HG03108 (cell line): ENCODE measurements at regions not wholly inside any gene's neighbourhood (a gene's known extent, or its start where the extent isn't known, plus 50 kb on each side); places are given as distances from the start of the nearest gene placed in this dataset.
"Not testable (repeated sequence)": the region's sequence is repeated elsewhere in the genome, so short reads cannot be mapped to it uniquely, and the experiment has no call there.

ENCODE experiments used
- ATAC-seq: cut with Tn5 transposase; IDR thresholded peaks from one replicate; pipeline ENCODE4 v1.9.1; 2021; ENCODE audit warnings: moderate library complexity; ENCODE audit not compliant: unreplicated experiment

- ATAC-seq, result not testable (repeated sequence)
Observed at GRCh38 chr2:131671841-131672470, 144.3 kb downstream of the CCDC74A start.

- ATAC-seq, result peak; percentile 76
Observed at GRCh38 chr2:131672471-131673399, 145.0 kb downstream of the CCDC74A start.

GRCh38 chr2:131673400-131674173 is 145.9 kb downstream of the CCDC74A start:
- ATAC-seq, result peak; percentile 92

- ATAC-seq, result no peak
Observed at GRCh38 chr2:131674174-131674507, 146.5 kb downstream of the CCDC74A start.

- ATAC-seq, result peak; percentile 10
Observed at GRCh38 chr2:131681611-131682121, 154.0 kb downstream of the CCDC74A start.

GRCh38 chr2:131682122-131682944 is 154.6 kb downstream of the CCDC74A start:
- peak; percentile 100 for ATAC-seq

GRCh38 chr2:131682945-131683330 is 155.2 kb downstream of the CCDC74A start:
- ATAC-seq, result not testable (repeated sequence)

- not testable (repeated sequence) for ATAC-seq
Observed at GRCh38 chr2:131684631-131685316, 157.1 kb downstream of the CCDC74A start.

- not testable (repeated sequence) for ATAC-seq
Observed at GRCh38 chr2:131686164-131686893, 158.6 kb downstream of the CCDC74A start.

- ATAC-seq, result not testable (repeated sequence)
Observed at GRCh38 chr2:131686894-131687238, 159.2 kb downstream of the CCDC74A start.

GRCh38 chr2:131689066-131689465 is 161.4 kb downstream of the CCDC74A start:
- ATAC-seq, result not testable (repeated sequence)

- not testable (repeated sequence) for ATAC-seq
Observed at GRCh38 chr2:131711268-131711667, 183.6 kb downstream of the CCDC74A start.

GRCh38 chr2:131717907-131718306 is 190.2 kb downstream of the CCDC74A start:
- ATAC-seq, result not testable (repeated sequence)

GRCh38 chr2:131721163-131721562 is 193.5 kb downstream of the CCDC74A start:
- ATAC-seq, result not testable (repeated sequence)

- not testable (repeated sequence) for ATAC-seq
Observed at GRCh38 chr2:131722256-131722655, 194.6 kb downstream of the CCDC74A start.

GRCh38 chr2:131724019-131724418 is 196.3 kb downstream of the CCDC74A start:
- ATAC-seq, result no peak

- ATAC-seq, result not testable (repeated sequence)
Observed at GRCh38 chr2:131728451-131728850, 200.8 kb downstream of the CCDC74A start.

GRCh38 chr2:131733530-131733929 is 205.8 kb downstream of the CCDC74A start:
- ATAC-seq, result not testable (repeated sequence)

GRCh38 chr2:131736406-131736805 is 208.7 kb downstream of the CCDC74A start:
- peak; percentile 82 for ATAC-seq
